HG03064 (cell line): ENCODE measurements at regions not wholly inside any gene's neighbourhood (a gene's known extent, or its start where the extent isn't known, plus 50 kb on each side); places are given as distances from the start of the nearest gene placed in this dataset.
"Not testable (repeated sequence)": the region's sequence is repeated elsewhere in the genome, so short reads cannot be mapped to it uniquely, and the experiment has no call there.

Source experiments
- ATAC-seq: cut with Tn5 transposase; IDR thresholded peaks from one replicate; pipeline ENCODE4 v1.9.1; 2021; ENCODE audit warnings: low read depth; ENCODE audit not compliant: unreplicated experiment

GRCh38 chr7:112985377-112985987 lies 101.1 kb downstream of the GPR85 start:
- no peak for ATAC-seq

GRCh38 chr7:112982441-112983063 lies 104.1 kb downstream of the GPR85 start:
- peak; percentile 84 for ATAC-seq

- ATAC-seq = peak; percentile 14
Measured at GRCh38 chr7:112981966-112982365, 104.7 kb downstream of the GPR85 start.

GRCh38 chr7:112979055-112979454 lies 107.6 kb downstream of the GPR85 start:
- not testable (repeated sequence) for ATAC-seq

- ATAC-seq = not testable (repeated sequence)
Measured at GRCh38 chr7:112977244-112977955, 109.2 kb downstream of the GPR85 start.

- ATAC-seq = no peak
Measured at GRCh38 chr7:112970771-112971170, 115.9 kb downstream of the GPR85 start.

DNA sequence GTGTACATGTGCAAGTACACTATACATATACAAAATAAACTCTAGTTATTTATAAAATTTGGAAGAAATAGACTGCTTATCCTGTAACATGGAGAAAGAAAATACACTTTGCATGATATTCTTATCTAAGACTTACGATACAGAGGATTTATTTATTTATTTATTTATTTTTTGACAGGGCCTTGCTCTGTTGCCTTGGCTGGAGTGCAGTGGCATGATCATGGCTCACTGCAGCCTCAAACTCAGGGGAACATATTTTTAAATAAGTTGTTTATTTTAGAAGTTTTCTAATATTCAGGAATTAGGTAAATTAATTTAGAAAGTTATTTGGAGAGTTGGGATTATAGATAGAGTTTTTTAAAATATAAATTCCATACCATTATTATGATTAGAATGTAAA lies 116.7 kb downstream of the GPR85 start:
- no peak for ATAC-seq

- no peak for ATAC-seq
Measured at GRCh38 chr7:112965506-112965905, 121.1 kb downstream of the GPR85 start.

DNA sequence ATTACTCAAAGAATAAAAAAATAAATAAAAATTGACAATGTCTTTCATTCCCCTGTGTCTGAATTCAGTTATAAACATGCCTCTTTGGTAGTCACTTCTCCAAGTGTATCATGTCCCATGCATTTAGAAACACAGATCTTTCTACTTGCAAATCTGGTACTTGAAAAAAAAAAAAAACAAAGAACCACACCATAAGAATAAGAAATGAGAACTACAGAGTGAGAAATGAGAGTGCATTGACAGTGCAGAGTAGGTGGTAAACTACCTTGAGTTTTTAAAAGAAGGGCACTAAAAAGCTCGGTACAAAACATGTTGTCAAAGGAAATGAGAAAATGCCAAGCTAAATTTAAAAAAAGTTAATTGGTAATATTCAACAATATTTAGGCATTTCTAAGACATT lies 123.0 kb downstream of the GPR85 start:
- ATAC-seq = no peak

DNA sequence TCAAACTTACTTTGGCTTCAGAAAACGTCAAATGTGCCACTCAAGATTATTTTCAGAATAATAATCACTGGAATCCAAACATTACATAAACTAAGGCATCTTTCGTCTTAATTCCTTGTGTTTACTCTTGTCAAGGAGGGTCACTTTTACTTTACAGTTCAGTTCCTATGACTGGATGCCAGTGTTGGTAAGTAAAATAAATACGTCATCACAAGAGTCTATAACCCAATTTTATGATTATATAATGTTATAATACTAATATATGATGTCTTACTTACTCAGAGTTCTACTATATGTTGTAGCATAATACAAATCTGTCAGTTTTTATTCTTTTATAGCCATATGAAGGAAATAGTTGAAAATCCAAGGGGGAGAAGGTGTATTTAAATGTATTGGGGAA lies 123.8 kb downstream of the GPR85 start:
- ATAC-seq = no peak

- no peak for ATAC-seq
Measured at GRCh38 chr7:112959276-112959675, 127.4 kb downstream of the GPR85 start.

- ATAC-seq = no peak
Measured at GRCh38 chr7:112958775-112959174, 127.9 kb downstream of the GPR85 start.

DNA sequence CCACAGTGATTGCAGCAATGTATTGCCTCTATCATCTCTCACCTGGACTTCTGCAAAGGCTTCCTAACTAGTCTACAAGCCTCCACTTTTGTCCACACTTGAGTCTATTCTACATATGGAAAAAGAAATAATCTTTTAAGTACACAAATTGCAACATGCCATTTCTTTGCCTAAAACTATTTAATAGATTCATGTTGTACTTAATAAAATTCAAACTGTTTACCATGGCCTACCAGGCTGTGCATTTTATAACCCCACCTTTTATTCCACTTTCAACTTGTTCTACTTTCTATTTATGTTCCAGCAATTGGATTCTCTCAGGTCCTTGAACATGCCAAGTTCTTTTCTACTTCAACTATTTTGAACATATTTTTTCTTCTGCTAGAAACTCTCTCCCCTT lies 128.7 kb downstream of the GPR85 start:
- ATAC-seq = no peak

DNA sequence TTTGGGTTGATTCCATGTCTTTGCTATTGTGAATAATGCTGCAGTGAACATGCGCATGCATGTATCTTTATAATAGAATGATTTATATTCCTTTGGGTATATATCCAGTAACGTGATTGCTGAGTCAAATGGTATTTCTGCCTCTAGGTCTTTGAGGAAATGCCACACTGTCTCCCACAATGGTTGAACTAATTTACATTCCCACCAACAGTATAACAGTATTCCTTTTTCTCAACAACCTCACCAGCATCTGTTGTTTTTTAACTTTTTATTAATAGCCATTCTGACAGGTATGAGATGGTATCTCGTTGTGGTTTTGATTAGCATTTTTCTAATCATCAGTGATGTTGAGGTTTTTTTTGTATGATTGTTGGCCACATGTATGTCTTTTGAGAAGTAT lies 133.6 kb downstream of the GPR85 start:
- ATAC-seq = not testable (repeated sequence)

GRCh38 chr7:112951070-112951469 lies 135.6 kb downstream of the GPR85 start:
- ATAC-seq = no peak

GRCh38 chr7:112949682-112950081 lies 136.9 kb downstream of the GPR85 start:
- ATAC-seq = not testable (repeated sequence)

- no peak for ATAC-seq
Measured at GRCh38 chr7:112946350-112946749, 140.3 kb downstream of the GPR85 start.

DNA sequence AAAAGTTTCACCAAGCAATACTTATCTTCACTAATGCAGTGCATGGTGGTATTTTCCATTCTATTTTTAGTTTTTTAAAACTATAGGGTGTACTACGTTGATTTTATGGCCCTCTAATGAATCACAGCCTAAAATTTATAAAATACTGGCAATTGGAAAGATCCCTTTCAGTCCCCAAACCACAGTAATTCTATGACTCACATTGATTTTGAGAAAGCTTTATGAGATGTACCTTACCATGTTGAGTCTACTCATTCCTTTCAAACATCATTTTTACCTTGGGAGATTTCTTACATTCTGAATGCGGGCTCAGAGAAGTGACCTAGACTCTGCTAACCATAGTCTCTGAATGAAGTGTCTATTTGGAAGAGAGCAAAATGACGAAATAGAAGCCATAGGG lies 141.6 kb downstream of the GPR85 start:
- no peak for ATAC-seq

DNA sequence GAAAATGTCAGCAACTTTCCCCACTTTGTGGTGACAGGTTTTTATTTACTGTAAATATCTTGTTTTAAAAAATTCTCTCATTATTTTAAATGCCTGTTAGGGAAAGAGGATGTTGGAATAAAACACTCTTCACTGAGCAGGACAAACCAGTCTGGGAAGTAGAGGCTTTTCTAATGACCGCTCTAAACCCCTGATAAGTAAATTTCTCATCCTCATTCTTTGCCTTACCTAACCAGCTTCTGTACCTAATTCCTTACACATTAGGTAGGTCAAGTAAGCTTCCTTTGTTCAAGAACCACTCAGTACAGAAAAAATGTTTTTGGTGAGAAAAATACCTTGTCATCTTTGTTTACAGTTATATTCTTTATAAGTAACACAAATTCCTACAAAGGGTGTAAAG lies 143.6 kb downstream of the GPR85 start:
- ATAC-seq = no peak

- not testable (repeated sequence) for ATAC-seq
Measured at GRCh38 chr7:112942125-112942524, 144.5 kb downstream of the GPR85 start.

DNA sequence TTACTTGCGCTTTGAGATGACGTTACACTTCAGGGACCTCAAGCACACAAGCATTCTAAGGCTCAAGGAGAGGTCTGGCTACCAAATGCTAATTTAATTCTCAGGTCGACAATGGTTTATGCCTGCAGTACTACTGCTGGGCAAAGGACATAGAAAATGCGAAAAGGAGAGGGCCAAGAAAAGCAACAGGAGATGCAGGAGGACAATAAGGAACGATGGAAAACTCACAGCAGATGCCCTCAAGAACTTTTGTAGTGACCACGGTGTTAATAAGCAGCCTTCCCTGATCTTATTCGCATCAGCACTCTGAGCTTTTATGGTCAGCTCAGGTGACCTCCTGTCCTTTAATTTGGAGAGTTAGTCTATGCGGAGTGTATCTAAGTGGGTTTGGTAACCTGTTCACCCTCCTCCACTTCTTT lies 146.3 kb downstream of the GPR85 start:
- ATAC-seq = peak; percentile 42
